ENCODE measurements at regions not wholly inside any gene's neighbourhood (a gene's known extent, or its start where the extent isn't known, plus 50 kb on each side); places are given as distances from the start of the nearest gene placed in this dataset.
"Not testable (repeated sequence)": the region's sequence is repeated elsewhere in the genome, so short reads cannot be mapped to it uniquely, and the experiment has no call there.

- Histone ChIP-seq H3K36me3 (ENCODE audit: insufficient read depth, low read length) (no peaks in the 10 kb centered on the region), H3K27me3 (ENCODE audit: insufficient read depth, low read length) (0 out of 2 replicates have a peak, but pooled peaks cover 2% of the 10 kb centered on the region), H3K27ac (ENCODE audit: low read depth, low read length) (no peak overlapping the region), H3K4me1 (ENCODE audit: insufficient read depth, low read length) (no peaks in the 10 kb centered on the region), H3K9me3 (ENCODE audit: insufficient read depth, low read depth, low read length) (no peaks in the 10 kb centered on the region), H3K9ac (ENCODE audit: low read depth, low read length) (no peak overlapping the region), H3K4me3 (ENCODE audit: low read length) (no peak overlapping the region)
- WGBS = 90% methylated on average over 2 of the region's 2 CpGs
Observed at GRCh38 chr1:233737341-233737740, 123.4 kb downstream of the KCNK1 start.

GRCh38 chr1:233738396-233738795, 124.5 kb downstream of the KCNK1 start:
- Histone ChIP-seq H3K9me3 (ENCODE audit: insufficient read depth, low read depth, low read length) (no peaks in the 10 kb centered on the region), H3K9ac (ENCODE audit: low read depth, low read length) (no peak overlapping the region), H3K27me3 (ENCODE audit: insufficient read depth, low read length) (0 out of 2 replicates have a peak, but pooled peaks cover 2% of the 10 kb centered on the region), H3K36me3 (ENCODE audit: insufficient read depth, low read length) (no peaks in the 10 kb centered on the region), H3K4me3 (ENCODE audit: low read length) (no peak overlapping the region), H3K27ac (ENCODE audit: low read depth, low read length) (no peak overlapping the region), H3K4me1 (ENCODE audit: insufficient read depth, low read length) (no peaks in the 10 kb centered on the region)
- 95% methylated on average over 8 of the region's 8 CpGs for WGBS

GRCh38 chr1:233738850-233739249, 124.9 kb downstream of the KCNK1 start:
- Histone ChIP-seq H3K27ac (ENCODE audit: low read depth, low read length) (no peak overlapping the region), H3K9me3 (ENCODE audit: insufficient read depth, low read depth, low read length) (no peaks in the 10 kb centered on the region)
- WGBS = 83% methylated on average over 14 of the region's 14 CpGs

GRCh38 chr1:233744779-233745513, 131.0 kb downstream of the KCNK1 start:
- Histone ChIP-seq H3K36me3 (ENCODE audit: insufficient read depth, low read length) (no peaks in the 10 kb centered on the region), H3K4me1 (ENCODE audit: insufficient read depth, low read length) (no peaks in the 10 kb centered on the region), H3K27me3 (ENCODE audit: insufficient read depth, low read length) (no peaks in the 10 kb centered on the region), H3K27ac (ENCODE audit: low read depth, low read length) (no peak overlapping the region), H3K9me3 (ENCODE audit: insufficient read depth, low read depth, low read length) (no peaks in the 10 kb centered on the region), H3K9ac (ENCODE audit: low read depth, low read length) (no peak overlapping the region), H3K4me3 (ENCODE audit: low read length) (no peak overlapping the region)
- 100% methylated on average over 2 of the region's 3 CpGs for WGBS

More at GRCh38 chr1:233738850-233739249, 124.9 kb downstream of the KCNK1 start:
- Histone ChIP-seq H3K4me3 (ENCODE audit: low read length) (no peak overlapping the region), H3K27me3 (ENCODE audit: insufficient read depth, low read length) (0 out of 2 replicates have a peak, but pooled peaks cover 2% of the 10 kb centered on the region), H3K36me3 (ENCODE audit: insufficient read depth, low read length) (no peaks in the 10 kb centered on the region), H3K9ac (ENCODE audit: low read depth, low read length) (no peak overlapping the region), H3K4me1 (ENCODE audit: insufficient read depth, low read length) (no peaks in the 10 kb centered on the region)

GRCh38 chr1:233750139-233750538, 136.2 kb downstream of the KCNK1 start:
- Histone ChIP-seq H3K36me3 (ENCODE audit: insufficient read depth, low read length) (no peaks in the 10 kb centered on the region), H3K9me3 (ENCODE audit: insufficient read depth, low read depth, low read length) (peaks cover 5% of the 10 kb centered on the region; the same call in 1 of the 2 replicates), H3K27ac (ENCODE audit: low read depth, low read length) (no peak overlapping the region), H3K4me3 (ENCODE audit: low read length) (no peak overlapping the region), H3K4me1 (ENCODE audit: insufficient read depth, low read length) (no peaks in the 10 kb centered on the region), H3K9ac (ENCODE audit: low read depth, low read length) (no peak overlapping the region), H3K27me3 (ENCODE audit: insufficient read depth, low read length) (no peaks in the 10 kb centered on the region)
- 90% methylated on average over 1 of the region's 1 CpG for WGBS

- Histone ChIP-seq H3K9me3 (ENCODE audit: insufficient read depth, low read depth, low read length) (no peaks in the 10 kb centered on the region), H3K9ac (ENCODE audit: low read depth, low read length) (no peak overlapping the region), H3K27ac (ENCODE audit: low read depth, low read length) (no peak overlapping the region), H3K27me3 (ENCODE audit: insufficient read depth, low read length) (no peaks in the 10 kb centered on the region), H3K4me3 (ENCODE audit: low read length) (no peak overlapping the region), H3K36me3 (ENCODE audit: insufficient read depth, low read length) (no peaks in the 10 kb centered on the region), H3K4me1 (ENCODE audit: insufficient read depth, low read length) (no peaks in the 10 kb centered on the region)
- WGBS = 90% methylated on average over 1 of the region's 1 CpG
Observed at GRCh38 chr1:233759665-233760064, 144.8 kb upstream of the SLC35F3 start.

- not testable (repeated sequence) for H3K4me3 ChIP-seq (ENCODE audit: low read length); H3K4me1 ChIP-seq (ENCODE audit: insufficient read depth, low read length); H3K27me3 ChIP-seq (ENCODE audit: insufficient read depth, low read length); H3K9me3 ChIP-seq (ENCODE audit: insufficient read depth, low read depth, low read length); H3K27ac ChIP-seq (ENCODE audit: low read depth, low read length); H3K9ac ChIP-seq (ENCODE audit: low read depth, low read length); H3K36me3 ChIP-seq (ENCODE audit: insufficient read depth, low read length)
- 100% methylated on average over 3 of the region's 3 CpGs for WGBS
Observed at GRCh38 chr1:233764304-233764703, 140.2 kb upstream of the SLC35F3 start.

GRCh38 chr1:233777566-233777965, 126.9 kb upstream of the SLC35F3 start:
- no peaks in the 10 kb centered on the region for H3K36me3 ChIP-seq (ENCODE audit: insufficient read depth, low read length)
- H3K9ac ChIP-seq (ENCODE audit: low read depth, low read length) = no peak overlapping the region
- no peak overlapping the region for H3K4me3 ChIP-seq (ENCODE audit: low read length)
- peaks cover 20% of the 10 kb centered on the region; the same call in 1 of the 2 replicates for H3K9me3 ChIP-seq (ENCODE audit: insufficient read depth, low read depth, low read length)
- H3K4me1 ChIP-seq (ENCODE audit: insufficient read depth, low read length) = no peaks in the 10 kb centered on the region
- no peak overlapping the region for H3K27ac ChIP-seq (ENCODE audit: low read depth, low read length)
- no peaks in the 10 kb centered on the region for H3K27me3 ChIP-seq (ENCODE audit: insufficient read depth, low read length)
- WGBS = 75% methylated on average over 1 of the region's 1 CpG

GRCh38 chr1:233780049-233780448, 124.4 kb upstream of the SLC35F3 start:
- Histone ChIP-seq H3K9ac (ENCODE audit: low read depth, low read length) (no peak overlapping the region), H3K4me3 (ENCODE audit: low read length) (no peak overlapping the region), H3K27ac (ENCODE audit: low read depth, low read length) (no peak overlapping the region), H3K4me1 (ENCODE audit: insufficient read depth, low read length) (no peaks in the 10 kb centered on the region), H3K27me3 (ENCODE audit: insufficient read depth, low read length) (no peaks in the 10 kb centered on the region), H3K9me3 (ENCODE audit: insufficient read depth, low read depth, low read length) (0 out of 2 replicates have a peak, but pooled peaks cover 11% of the 10 kb centered on the region), H3K36me3 (ENCODE audit: insufficient read depth, low read length) (no peaks in the 10 kb centered on the region)
- WGBS = 94% methylated on average over 2 of the region's 2 CpGs

- Histone ChIP-seq H3K9me3 (ENCODE audit: insufficient read depth, low read depth, low read length) (0 out of 2 replicates have a peak, but pooled peaks cover 11% of the 10 kb centered on the region), H3K27ac (ENCODE audit: low read depth, low read length) (no peak overlapping the region), H3K4me1 (ENCODE audit: insufficient read depth, low read length) (no peaks in the 10 kb centered on the region), H3K36me3 (ENCODE audit: insufficient read depth, low read length) (no peaks in the 10 kb centered on the region), H3K9ac (ENCODE audit: low read depth, low read length) (no peak overlapping the region), H3K4me3 (ENCODE audit: low read length) (no peak overlapping the region), H3K27me3 (ENCODE audit: insufficient read depth, low read length) (no peaks in the 10 kb centered on the region)
- 91% methylated on average over 9 of the region's 9 CpGs for WGBS
Observed at GRCh38 chr1:233782937-233783586, 121.4 kb upstream of the SLC35F3 start.

- Histone ChIP-seq H3K9me3 (ENCODE audit: insufficient read depth, low read depth, low read length) (no peaks in the 10 kb centered on the region), H3K36me3 (ENCODE audit: insufficient read depth, low read length) (no peaks in the 10 kb centered on the region), H3K4me3 (ENCODE audit: low read length) (no peak overlapping the region), H3K27me3 (ENCODE audit: insufficient read depth, low read length) (no peaks in the 10 kb centered on the region), H3K27ac (ENCODE audit: low read depth, low read length) (no peak overlapping the region), H3K4me1 (ENCODE audit: insufficient read depth, low read length) (no peaks in the 10 kb centered on the region), H3K9ac (ENCODE audit: low read depth, low read length) (no peak overlapping the region)
- 98% methylated on average over 2 of the region's 3 CpGs for WGBS
Observed at GRCh38 chr1:233787599-233787998, 116.9 kb upstream of the SLC35F3 start.
